NB4 (cell line): ENCODE measurements at regions not wholly inside any gene's neighbourhood (a gene's known extent, or its start where the extent isn't known, plus 50 kb on each side); places are given as distances from the start of the nearest gene placed in this dataset.
A peak's percentile ranks its signal among the peaks of the same experiment; 100 is the strongest.

Experiments used
- CTCF ChIP-seq: IDR thresholded peaks from one replicate; pipeline ENCODE4 v1.5.1; 2012; ENCODE audit warnings: low read depth, low read length
- MAX ChIP-seq: IDR thresholded peaks from 2 replicates; pipeline ENCODE4 v1.6.1; 2011; ENCODE audit warnings: low read depth, low read length
- MYC ChIP-seq: IDR thresholded peaks from 2 replicates; pipeline ENCODE4 v1.6.1; 2011; ENCODE audit warnings: low read depth, low read length
- POLR2A ChIP-seq: IDR thresholded peaks from 2 replicates; pipeline ENCODE4 v1.6.1; 2011; ENCODE audit warnings: mild to moderate bottlenecking; ENCODE audit not compliant: insufficient read length; ENCODE audit errors: extremely low read depth

- TF ChIP-seq MYC, result 0 out of 2 replicates have a peak, but pooled peaks have one; percentile 44
- TF ChIP-seq CTCF, result peak; percentile 46
- no peak for TF ChIP-seq MAX
- TF ChIP-seq POLR2A, result no peak
Measured at GRCh38 chr11:32312865-32313403, 122.4 kb downstream of the WT1 start.
